ENCODE measurements at regions not wholly inside any gene's neighbourhood (a gene's known extent, or its start where the extent isn't known, plus 50 kb on each side); places are given as distances from the start of the nearest gene placed in this dataset.

DNA sequence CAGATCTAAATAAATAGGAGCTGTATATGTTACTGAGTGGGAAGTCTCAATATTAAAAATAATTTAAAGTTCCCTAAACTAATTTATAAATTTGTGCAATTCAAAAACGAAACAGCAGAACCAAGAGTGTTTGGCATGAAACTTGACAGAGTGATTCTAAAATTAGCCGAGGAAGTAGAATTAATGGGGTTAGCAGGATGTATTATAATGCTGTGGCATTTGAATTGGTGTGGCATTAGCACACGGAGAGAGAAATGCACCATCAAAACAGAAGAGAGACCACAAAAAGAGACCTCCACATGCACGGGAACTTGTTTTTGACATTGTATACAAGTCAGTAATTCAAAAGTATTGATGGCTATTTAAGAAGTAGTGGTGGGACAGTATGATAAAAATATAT lies 366.0 kb upstream of the RGS6 start:
- DNase-seq (ENCODE audit: extremely low read depth in 1 of 4, low spot score in 3 of 4) (no peak), FAIRE-seq (no peak), ATAC-seq (no peak)
- Histone ChIP-seq H3K4me3 (no peak overlapping the region), H3K36me3 (ENCODE audit: control insufficient read depth, insufficient read depth, low read length) (no peaks in the 10 kb centered on the region), H3K9ac (ENCODE audit: insufficient read depth in 1 of 2, low read depth in 2 of 2, low read length in 2 of 2) (no peak overlapping the region), H3K9me1 (ENCODE audit: control insufficient read depth, insufficient read depth, low read length) (no peaks in the 10 kb centered on the region), H3K27me3 (ENCODE audit: control insufficient read depth in 2 of 2, insufficient read depth in 2 of 2, low read length in 2 of 2) (no peaks in the 10 kb centered on the region), H4K20me1 (replicated peaks; ENCODE audit: control insufficient read depth, insufficient read depth, low read length) (no peaks in the 10 kb centered on the region), H3K9me3 (replicated peaks; ENCODE audit: control insufficient read depth, insufficient read depth, low read depth, low read length) (no peaks in the 10 kb centered on the region), H3K27ac (ENCODE audit: extremely low read depth, low read depth, low read length) (no peak overlapping the region), H3K79me2 (ENCODE audit: control insufficient read depth, insufficient read depth, low read length) (no peaks in the 10 kb centered on the region), H3K4me1 (replicated peaks in 1 of 2; ENCODE audit: control insufficient read depth in 2 of 2, insufficient read depth in 2 of 2, low read length in 2 of 2) (no peaks in the 10 kb centered on the region), H2AFZ (ENCODE audit: low read depth, low read length) (no peak overlapping the region), H3K4me2 (ENCODE audit: insufficient read depth, low read length) (no peak overlapping the region)
- CTCF ChIA-PET (ENCODE audit: low intra/inter-chr PET ratio): no interaction called here
- TF ChIP-seq SAFB2 (IDR thresholded peaks at IDR 0.05; ENCODE audit: borderline replicate concordance, low read depth, low read length, severe bottlenecking) (no peak), HINFP (tag; conservative IDR thresholded peaks at IDR 0.05; ENCODE audit: low read depth) (no peak), FUS (optimal IDR thresholded peaks at IDR 0.05; ENCODE audit: low read depth, low read length) (no peak), ZNF324 (CRISPR knock-in tag; IDR thresholded peaks at IDR 0.05) (no peak), CBX2 (IDR thresholded peaks at IDR 0.05; ENCODE audit: insufficient read depth, low read length, poor library complexity, severe bottlenecking) (no peak), XRCC3 (IDR thresholded peaks at IDR 0.05) (no peak), ELF4 (CRISPR knock-in tag; IDR thresholded peaks at IDR 0.05) (no peak)
- in situ Hi-C loops (cut with MboI): no loop called here
- POLR2A ChIA-PET: no interaction called here
- no TSS peak for BruUV-seq (replicated peaks)
- intact Hi-C loops (cut with micrococcal nuclease): no loop called here
- 65% methylated on average over 4 of the region's 4 CpGs for WGBS (ENCODE audit: insufficient coverage, low coverage, missing lambda C conversion rate)

Measured in K562 (cell line).